Activated CD8-positive, alpha-beta memory T cell treated with anti-CD3 and anti-CD28 coated beads for 4 hours (primary cell): ENCODE measurements at regions not wholly inside any gene's neighbourhood (a gene's known extent, or its start where the extent isn't known, plus 50 kb on each side); places are given as distances from the start of the nearest gene placed in this dataset.
"Not testable (repeated sequence)": the region's sequence is repeated elsewhere in the genome, so short reads cannot be mapped to it uniquely, and the experiment has no call there.

ENCODE experiments used
- DNase-seq, 2 donors: peaks; one replicate each; pipeline ENCODE4 v3.0.0-alpha.2; 2020; ENCODE audit warnings: low read depth in 2 of 2

DNA sequence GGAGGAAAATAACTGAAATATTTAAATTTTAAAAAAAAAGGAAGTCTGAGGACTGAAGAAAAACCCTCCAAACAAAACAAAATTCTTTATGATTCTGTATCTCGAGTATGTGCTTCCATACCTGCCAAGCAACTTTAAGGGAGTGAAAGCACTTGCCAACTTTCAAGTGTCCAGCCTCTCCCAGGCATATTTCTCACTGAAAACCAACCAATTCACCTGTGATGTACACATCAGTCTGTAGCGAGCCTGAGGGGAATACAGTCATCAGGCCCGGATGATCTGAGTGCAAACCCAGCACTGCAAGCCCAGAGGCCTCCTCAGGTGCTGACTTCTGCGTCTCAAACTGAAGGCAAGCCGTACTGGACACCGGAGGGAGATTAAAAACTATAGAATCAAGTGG lies 164.8 kb upstream of the NT5E start:
- no peak for DNase-seq

- DNase-seq = no peak
These were observed 166.4 kb upstream of the NT5E start for GRCh38 chr6:85283436-85283835.

DNA sequence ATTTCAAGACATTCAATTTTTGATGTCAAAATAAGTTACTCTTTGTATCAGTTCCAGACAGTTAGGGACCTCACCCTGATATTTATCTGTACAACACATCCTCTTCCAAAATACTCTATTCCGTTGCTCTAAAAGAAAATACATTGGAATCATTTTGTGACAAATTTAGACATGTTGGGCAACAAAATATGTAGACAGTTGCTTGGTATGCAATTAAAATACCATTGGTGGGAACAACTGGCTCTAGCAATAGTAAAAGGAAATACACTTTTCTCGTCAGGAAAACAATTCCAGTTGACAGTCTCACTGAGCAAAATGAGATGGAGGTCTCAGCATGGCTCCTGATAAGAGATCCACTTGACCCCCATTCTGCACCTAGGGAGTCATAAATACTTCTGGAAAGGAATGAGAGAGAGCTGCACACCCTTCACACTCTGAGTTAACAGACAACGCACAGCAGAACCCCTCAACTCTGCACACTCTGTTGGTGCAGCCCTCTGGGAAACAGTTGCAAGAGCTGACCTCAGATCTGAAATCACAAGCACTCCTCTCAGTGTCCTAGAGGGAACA lies 171.3 kb upstream of the NT5E start:
- no peak for DNase-seq

GRCh38 chr6:85276026-85276425 lies 173.9 kb upstream of the NT5E start:
- not testable (repeated sequence) for DNase-seq

- no peak for DNase-seq
These were observed 174.4 kb upstream of the NT5E start for GRCh38 chr6:85275338-85275985.

DNA sequence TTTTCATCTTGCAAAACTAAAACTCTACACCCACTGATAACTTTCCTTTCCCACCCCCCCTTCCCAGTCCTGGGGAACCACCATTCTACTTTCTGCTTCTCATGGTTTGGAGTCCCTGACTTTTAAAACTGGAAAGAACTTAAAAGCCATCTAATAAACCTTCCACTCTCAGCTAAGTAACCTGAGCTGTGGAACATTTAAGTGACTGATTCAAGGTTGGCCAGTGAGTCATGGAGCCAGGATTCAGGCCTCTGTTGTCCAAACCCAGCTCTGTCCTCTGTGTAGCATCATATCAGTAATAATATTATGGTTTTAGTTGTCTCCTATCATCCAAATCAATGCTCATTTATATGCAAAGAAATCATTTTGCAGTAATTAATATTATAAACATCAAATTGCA lies 176.0 kb upstream of the NT5E start:
- DNase-seq = no peak

DNA sequence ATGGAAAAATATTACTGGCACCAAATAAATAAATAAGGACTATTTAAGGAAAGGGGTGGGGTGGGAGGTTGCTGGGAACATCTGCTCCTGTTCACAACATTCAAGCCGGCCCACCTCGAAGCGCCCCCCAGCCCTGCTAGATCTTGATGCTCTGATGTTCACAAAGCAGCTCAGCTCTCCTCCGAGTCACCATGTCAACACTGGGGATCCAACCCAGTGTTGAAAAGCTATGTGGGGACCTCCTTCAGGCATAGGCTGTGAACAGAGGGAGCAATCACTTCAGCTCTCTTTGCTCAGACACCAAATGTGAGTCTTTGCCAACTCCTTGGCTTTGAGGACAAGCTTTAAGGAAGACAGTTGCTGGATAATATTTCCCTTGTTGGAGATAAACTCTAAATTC lies 176.8 kb upstream of the NT5E start:
- no peak for DNase-seq

DNA sequence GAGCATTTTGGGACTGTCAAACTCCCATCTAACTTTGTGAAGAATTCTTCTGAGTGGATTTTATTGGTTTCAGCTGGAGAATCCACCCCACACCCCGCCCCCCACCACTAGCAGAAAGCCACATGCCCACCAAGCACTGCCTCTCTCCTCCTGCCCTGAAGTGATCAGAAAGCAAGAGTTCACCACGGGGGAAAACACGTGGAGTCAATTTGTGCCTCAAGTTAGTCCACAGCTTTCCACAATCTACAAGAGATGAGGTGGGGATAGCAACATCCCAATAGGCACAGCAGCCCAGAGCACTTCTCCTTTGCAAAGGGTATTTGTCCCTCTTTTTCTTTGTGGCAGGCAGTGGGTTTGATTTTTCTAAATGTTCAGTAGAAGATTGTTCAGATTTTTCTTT lies 177.3 kb upstream of the NT5E start:
- no peak for DNase-seq

- DNase-seq = no peak
These were observed 187.3 kb upstream of the NT5E start for GRCh38 chr6:85262621-85263020.

- DNase-seq = no peak
These were observed 188.6 kb upstream of the NT5E start for GRCh38 chr6:85261271-85261670.

DNA sequence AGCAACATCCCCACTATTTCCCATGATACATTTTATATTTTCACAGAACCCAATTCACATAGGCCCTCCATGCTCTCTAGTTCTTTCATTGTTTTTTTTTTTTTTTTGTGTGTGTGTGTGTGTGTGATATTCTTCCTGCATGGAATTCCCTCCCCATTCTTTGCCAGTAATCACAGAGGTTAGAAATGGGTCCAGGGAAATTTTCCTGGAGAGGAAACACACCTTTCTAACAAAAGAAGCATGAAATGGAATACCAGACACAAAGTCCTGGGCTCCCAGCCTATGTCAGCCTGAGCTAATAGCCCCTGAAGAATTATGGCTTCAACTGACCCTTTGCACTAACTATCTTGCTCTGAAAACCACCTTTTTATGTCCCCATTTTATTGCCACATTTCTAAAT lies 194.2 kb upstream of the NT5E start:
- DNase-seq = no peak

DNA sequence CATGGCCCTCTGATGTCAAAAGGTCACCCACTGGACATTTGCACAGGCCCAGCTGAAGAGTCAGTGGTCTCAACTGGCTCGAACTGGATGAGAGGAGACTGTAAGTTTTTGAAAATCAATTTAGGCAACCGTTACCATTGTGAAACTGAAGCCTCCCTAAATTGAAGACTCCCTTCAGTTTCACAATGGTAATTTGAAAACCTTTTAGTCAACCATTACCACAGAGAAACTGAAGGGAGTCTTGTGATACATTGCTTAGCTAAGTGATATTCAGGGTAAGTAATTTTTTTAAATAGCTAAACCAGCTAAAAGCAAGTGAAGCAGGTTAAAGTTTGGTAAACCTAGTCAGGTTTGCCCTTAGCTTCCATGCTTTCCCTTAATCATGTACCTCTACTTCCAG lies 197.3 kb upstream of the NT5E start:
- DNase-seq = no peak

DNA sequence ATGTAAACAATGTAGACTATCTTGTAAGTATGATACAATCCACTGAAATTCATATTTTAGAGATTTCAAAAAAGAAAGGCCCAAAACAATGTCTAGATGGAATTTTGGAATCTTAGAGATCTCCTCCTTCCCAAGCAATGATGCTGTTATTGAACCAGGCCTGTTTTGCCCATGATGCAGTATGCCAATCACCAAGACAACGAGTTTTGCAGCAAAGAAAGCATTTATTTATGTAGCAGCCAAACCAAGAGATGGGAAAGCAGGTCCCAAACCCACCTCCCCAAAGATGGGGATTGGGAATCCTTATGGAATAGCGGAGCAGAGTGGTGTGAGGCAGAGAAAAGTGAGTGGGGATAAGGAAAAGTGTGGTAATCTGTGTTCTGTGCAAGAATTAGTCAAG lies 197.8 kb upstream of the NT5E start:
- no peak for DNase-seq

DNA sequence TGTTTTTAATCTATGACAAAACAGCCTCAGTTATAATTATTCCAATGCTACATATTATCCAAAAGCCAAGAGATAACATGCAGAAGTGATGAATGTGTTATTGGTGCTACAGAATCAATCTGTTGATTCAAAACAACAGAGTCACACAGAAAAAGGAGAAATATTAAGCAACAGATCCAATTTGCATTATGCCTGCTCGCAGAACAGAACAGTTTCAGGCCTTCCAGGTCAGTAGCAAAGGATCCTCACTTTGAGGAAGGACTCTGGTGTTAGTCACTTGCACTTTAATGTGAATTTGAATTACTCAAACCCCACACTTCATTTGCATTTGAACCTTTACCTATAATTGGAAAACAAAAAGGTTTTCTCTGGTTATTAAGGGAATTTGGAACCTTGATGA lies 198.6 kb upstream of the NT5E start:
- no peak for DNase-seq

DNA sequence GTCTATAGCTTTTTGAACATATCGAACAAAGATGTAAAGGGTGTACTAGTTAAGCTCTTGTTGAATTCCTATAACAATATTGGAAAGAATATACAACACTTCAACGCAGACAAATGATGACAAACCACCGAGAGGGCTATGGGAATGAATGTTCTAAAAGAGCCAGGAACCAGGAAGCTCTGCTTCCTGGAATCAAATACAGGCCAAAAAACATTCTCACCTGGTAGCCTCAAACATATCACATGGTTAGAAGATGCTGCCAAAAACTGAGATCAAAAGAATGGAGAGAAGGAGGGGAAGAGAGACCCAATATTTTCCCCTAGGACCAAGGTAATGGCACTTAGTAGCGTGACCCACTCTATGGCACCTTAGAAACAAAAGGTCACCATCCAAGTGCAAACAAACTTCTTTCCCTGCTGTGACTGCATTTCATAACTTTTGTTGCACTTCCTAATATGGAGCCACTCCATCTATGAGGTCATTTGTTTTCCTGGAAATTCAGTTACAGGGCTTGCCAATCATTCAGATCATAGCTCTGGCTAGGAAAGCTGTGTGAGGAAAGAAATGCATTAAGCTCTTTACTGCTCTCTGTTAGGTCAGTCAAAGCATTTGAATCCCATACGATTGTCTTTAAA lies 199.2 kb upstream of the NT5E start:
- no peak for DNase-seq

GRCh38 chr6:85245004-85245403 lies 204.9 kb upstream of the NT5E start:
- no peak for DNase-seq

- DNase-seq = no peak
These were observed 208.3 kb upstream of the NT5E start for GRCh38 chr6:85241498-85242052.

DNA sequence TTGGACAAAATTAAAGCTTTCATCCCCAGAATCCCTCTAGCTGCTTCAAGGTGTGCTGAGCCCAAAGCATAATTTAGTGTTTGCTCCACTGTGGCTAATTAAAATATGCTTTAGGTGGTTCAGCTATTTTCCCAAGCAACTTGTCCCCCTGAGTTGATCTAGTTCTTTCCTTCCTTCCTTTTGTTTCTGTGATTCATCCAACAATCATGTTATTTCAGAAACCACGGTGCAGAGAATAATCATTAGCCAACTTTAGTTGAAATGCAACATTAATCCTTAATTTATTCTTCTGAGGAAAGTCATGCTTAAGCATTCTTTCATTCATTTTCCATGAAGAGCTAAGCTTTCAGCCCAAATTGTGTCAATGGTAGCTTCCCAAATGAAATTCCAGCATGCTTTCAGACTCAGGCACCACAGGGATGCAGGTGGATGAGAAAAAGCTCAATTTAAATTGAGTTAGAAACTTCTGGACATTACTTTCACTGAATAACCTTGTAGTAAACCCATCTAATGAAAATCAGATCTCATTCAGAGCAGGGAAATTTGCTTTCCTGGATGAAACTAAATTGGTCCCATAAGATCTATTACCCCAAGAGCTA lies 209.0 kb upstream of the NT5E start:
- no peak for DNase-seq

DNA sequence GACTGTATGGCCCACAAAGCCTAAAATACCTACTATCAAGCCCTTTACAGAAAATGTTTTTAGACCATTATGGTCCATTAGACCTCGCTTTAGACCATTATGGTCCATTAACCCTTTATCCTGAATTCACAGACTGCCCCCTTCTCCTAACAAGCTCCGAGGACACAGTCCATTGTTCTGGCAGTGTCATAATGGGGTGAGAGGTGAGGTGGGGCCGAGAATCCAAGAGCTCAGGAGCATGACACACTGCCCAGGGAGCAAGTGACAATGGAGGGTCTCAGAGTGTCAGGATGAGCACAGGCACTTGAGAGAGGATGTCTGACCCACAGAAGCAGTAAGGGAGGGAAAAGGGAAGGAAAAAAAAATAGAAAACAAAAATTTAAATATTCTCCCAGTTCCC lies 212.4 kb upstream of the NT5E start:
- DNase-seq = no peak

DNA sequence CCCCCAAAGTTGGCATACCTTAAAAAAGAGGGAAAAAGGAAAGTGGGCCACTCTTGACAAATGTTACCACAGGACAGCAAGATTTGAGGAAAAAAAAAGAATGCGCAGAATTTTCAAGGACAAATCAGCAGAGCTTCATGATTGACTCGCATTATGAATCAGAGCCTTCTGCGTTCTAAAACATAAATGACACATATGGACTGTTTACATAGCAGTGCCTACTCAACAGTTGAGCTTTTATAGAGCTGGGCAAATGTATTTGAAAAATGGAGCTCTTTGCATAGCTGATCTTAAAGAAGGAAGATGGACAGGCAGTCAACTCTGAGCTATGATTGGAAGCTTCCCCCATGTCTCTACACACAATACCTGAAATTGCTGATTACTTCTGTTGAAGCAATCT lies 213.2 kb upstream of the NT5E start:
- no peak for DNase-seq

GRCh38 chr6:85227345-85227744 lies 222.5 kb upstream of the NT5E start:
- not testable (repeated sequence) for DNase-seq

- DNase-seq = not testable (repeated sequence)
These were observed 237.1 kb upstream of the NT5E start for GRCh38 chr6:85212794-85213193.

DNA sequence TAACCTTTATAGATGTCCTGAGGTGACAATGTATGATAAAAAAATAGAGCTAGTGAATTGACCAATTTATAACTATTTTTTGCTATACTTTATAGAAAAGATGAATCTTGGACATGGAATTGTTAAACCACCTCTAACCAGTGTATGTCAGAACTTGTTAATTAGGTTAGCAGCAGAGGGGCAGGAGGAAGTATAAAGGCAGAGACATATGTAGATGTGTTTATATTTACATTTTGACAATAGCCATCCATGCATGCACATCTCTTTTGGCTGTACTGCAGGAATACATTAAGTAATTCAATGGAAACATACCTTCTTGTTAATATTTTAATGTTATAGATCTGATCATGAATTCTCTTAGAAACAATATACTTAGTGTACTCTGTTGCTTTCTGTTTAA lies 254.6 kb upstream of the NT5E start:
- no peak for DNase-seq
